ENCODE measurements at regions not wholly inside any gene's neighbourhood (a gene's known extent, or its start where the extent isn't known, plus 50 kb on each side); places are given as distances from the start of the nearest gene placed in this dataset.

DNA sequence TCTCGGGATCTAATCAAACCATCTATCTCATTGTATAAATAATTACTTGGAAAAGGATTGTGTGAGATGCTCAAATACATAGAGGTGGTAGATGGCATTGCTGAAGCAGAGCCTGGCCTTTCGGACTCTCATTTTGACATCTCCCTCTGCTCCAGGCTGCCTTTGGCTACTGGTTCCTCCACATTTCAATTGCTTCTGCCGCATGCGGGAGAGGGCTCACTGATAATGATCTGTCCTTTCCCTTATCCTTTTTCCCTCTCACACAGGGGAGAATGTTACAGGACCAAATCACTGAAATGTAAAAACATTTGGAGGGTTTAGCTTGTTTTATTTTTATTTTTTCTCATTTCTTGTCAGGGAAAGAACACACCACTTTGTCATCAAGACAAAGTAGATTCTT lies 380.6 kb upstream of the UBE2E3 start:
- Histone ChIP-seq H3K4me1 (ENCODE audit: control insufficient read depth in 1 of 2, insufficient read depth in 2 of 2, low read depth in 1 of 2, low read length in 1 of 2) (peaks cover 0 to 2% of the 10 kb centered on the region in 2 experiments; a peak in 2 of 4 replicates), H4K20me1 (ENCODE audit: insufficient read depth) (no peaks in the 10 kb centered on the region), H3K9ac (no peak overlapping the region), H3K27me3 (ENCODE audit: insufficient read depth) (no peaks in the 10 kb centered on the region), H3K27ac (ENCODE audit: low read depth in 2 of 2, low read length in 1 of 2) (no peak overlapping the region), H3K4me3 (ENCODE audit: low read depth in 2 of 2, low read length in 1 of 2) (no peak overlapping the region), H3K4me2 (no peak overlapping the region), H3K9me3 (no peaks in the 10 kb centered on the region), H2AFZ (ENCODE audit: low read depth) (no peak overlapping the region), H3K79me2 (ENCODE audit: insufficient read depth) (no peaks in the 10 kb centered on the region), H3K36me3 (replicated peaks in 1 of 2; ENCODE audit: control insufficient read depth in 1 of 2, insufficient read depth in 2 of 2, low read length in 1 of 2) (no peaks in the 10 kb centered on the region), H3K9me2 (no peaks in the 10 kb centered on the region), H3F3A (replicated peaks; ENCODE audit: insufficient read depth) (no peaks in the 10 kb centered on the region)
- peak; percentile 7 for DNase-seq
- TF ChIP-seq GATA2 (CRISPR knock-in tag; IDR thresholded peaks at IDR 0.05) (peak; percentile 73), POLR2AphosphoS5 (IDR thresholded peaks at IDR 0.05; ENCODE audit: low read depth, low read length) (no peak)
- CTCF ChIA-PET = interaction anchor here (1.4 to 1.7 kb wide), 2 partner anchors 10 to 474 kb away, joined by 3 read pairs; no protein-coding TSS in a partner anchor
- POLR2A ChIA-PET = no interaction called here
- 71% methylated on average over 4 of the region's 4 CpGs for WGBS (ENCODE audit: low lambda C conversion rate)

DNA sequence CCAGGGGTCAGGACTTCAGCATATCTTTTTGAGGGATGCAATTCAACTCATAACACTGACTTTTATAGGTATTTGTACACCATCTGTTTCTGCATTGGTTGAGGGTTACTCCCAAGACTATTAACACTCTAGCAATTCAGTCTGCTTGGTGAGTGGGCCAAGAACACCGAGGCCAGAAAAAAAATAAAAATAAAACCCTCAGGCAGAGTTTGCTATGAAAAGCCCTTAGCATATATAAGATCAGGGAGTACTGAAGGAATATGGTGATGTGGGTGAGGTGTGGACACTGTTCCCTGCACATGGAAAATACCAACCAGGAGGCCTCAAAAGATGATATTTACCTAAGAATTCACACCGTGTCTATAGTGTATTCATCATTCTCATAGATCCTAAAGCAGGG lies 383.2 kb upstream of the UBE2E3 start:
- Histone ChIP-seq H4K20me1 (ENCODE audit: insufficient read depth) (no peaks in the 10 kb centered on the region), H3K27ac (ENCODE audit: low read depth in 2 of 2, low read length in 1 of 2) (no peak overlapping the region), H3K4me2 (no peak overlapping the region), H3K4me3 (ENCODE audit: low read depth in 2 of 2, low read length in 1 of 2) (no peak overlapping the region), H2AFZ (ENCODE audit: low read depth) (no peak overlapping the region), H3K9ac (no peak overlapping the region), H3K9me2 (no peaks in the 10 kb centered on the region), H3K36me3 (replicated peaks in 1 of 2; ENCODE audit: control insufficient read depth in 1 of 2, insufficient read depth in 2 of 2, low read length in 1 of 2) (no peaks in the 10 kb centered on the region), H3K4me1 (ENCODE audit: control insufficient read depth in 1 of 2, insufficient read depth in 2 of 2, low read depth in 1 of 2, low read length in 1 of 2) (peaks cover 0 to 2% of the 10 kb centered on the region in 2 experiments; a peak in 2 of 4 replicates), H3F3A (replicated peaks; ENCODE audit: insufficient read depth) (no peaks in the 10 kb centered on the region), H3K9me3 (no peaks in the 10 kb centered on the region), H3K27me3 (ENCODE audit: insufficient read depth) (no peaks in the 10 kb centered on the region), H3K79me2 (ENCODE audit: insufficient read depth) (no peaks in the 10 kb centered on the region)
- no peak for DNase-seq
- POLR2A ChIA-PET = no interaction called here
- TF ChIP-seq NFIC (IDR thresholded peaks at IDR 0.05; ENCODE audit: borderline replicate concordance) = no peak
- TF ChIP-seq MXI1 (IDR thresholded peaks at IDR 0.05; ENCODE audit: low read depth, low read length) = no peak
- no peak for TF ChIP-seq YY1 (IDR thresholded peaks at IDR 0.05; ENCODE audit: low read depth)
- TF ChIP-seq, protein P1, sequence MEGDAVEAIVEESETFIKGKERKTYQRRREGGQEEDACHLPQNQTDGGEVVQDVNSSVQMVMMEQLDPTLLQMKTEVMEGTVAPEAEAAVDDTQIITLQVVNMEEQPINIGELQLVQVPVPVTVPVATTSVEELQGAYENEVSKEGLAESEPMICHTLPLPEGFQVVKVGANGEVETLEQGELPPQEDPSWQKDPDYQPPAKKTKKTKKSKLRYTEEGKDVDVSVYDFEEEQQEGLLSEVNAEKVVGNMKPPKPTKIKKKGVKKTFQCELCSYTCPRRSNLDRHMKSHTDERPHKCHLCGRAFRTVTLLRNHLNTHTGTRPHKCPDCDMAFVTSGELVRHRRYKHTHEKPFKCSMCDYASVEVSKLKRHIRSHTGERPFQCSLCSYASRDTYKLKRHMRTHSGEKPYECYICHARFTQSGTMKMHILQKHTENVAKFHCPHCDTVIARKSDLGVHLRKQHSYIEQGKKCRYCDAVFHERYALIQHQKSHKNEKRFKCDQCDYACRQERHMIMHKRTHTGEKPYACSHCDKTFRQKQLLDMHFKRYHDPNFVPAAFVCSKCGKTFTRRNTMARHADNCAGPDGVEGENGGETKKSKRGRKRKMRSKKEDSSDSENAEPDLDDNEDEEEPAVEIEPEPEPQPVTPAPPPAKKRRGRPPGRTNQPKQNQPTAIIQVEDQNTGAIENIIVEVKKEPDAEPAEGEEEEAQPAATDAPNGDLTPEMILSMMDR (IDR thresholded peaks at IDR 0.05) = no peak
- no peak for TF ChIP-seq SMC3 (IDR thresholded peaks at IDR 0.05; ENCODE audit: low read depth, low read length)
- no peak for TF ChIP-seq TAF1 (IDR thresholded peaks at IDR 0.05; ENCODE audit: borderline replicate concordance, low read depth, low read length)
- TF ChIP-seq JUND (IDR thresholded peaks at IDR 0.05) = no peak
- TF ChIP-seq, protein P2, sequence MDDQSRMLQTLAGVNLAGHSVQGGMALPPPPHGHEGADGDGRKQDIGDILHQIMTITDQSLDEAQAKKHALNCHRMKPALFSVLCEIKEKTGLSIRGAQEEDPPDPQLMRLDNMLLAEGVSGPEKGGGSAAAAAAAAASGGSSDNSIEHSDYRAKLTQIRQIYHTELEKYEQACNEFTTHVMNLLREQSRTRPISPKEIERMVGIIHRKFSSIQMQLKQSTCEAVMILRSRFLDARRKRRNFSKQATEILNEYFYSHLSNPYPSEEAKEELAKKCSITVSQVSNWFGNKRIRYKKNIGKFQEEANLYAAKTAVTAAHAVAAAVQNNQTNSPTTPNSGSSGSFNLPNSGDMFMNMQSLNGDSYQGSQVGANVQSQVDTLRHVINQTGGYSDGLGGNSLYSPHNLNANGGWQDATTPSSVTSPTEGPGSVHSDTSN (IDR thresholded peaks at IDR 0.05) = no peak
- 56% methylated on average over 2 of the region's 2 CpGs for WGBS (ENCODE audit: low lambda C conversion rate)
- CTCF ChIA-PET = no interaction called here

DNA sequence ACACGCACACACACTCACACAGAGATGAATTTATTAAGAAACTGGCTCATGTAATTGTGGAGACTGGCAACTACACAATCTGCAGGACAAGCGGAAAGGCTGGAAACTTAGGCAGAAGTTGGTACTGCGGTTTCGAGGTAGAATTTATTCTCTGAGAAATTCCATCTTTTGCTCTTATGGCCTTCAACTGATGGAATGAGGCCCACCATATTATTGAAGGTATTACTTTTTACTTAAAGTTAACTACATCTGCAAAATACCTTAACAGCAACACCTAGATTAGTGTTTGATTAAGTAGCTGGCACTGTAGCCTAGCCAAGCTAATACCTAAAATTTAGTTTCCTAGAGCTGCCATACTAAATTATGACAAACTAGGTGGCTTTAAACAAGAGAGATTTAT lies 384.0 kb upstream of the UBE2E3 start:
- no peaks in the 10 kb centered on the region for H3K9me3 ChIP-seq
- WGBS (ENCODE audit: low lambda C conversion rate) = 90% methylated on average over 4 of the region's 4 CpGs
- peaks cover 0 to 2% of the 10 kb centered on the region in 2 experiments; a peak in 2 of 4 replicates for H3K4me1 ChIP-seq (ENCODE audit: control insufficient read depth in 1 of 2, insufficient read depth in 2 of 2, low read depth in 1 of 2, low read length in 1 of 2)
- H4K20me1 ChIP-seq (ENCODE audit: insufficient read depth) = no peaks in the 10 kb centered on the region
- H3K27ac ChIP-seq (ENCODE audit: low read depth in 2 of 2, low read length in 1 of 2) = no peak overlapping the region
- no peak overlapping the region for H3K9ac ChIP-seq
- H3K4me3 ChIP-seq (ENCODE audit: low read depth in 2 of 2, low read length in 1 of 2) = no peak overlapping the region
- H2AFZ ChIP-seq (ENCODE audit: low read depth) = no peak overlapping the region; the same call in 1 of the 2 replicates
- no peaks in the 10 kb centered on the region for H3K27me3 ChIP-seq (ENCODE audit: insufficient read depth)
- H3K36me3 ChIP-seq (replicated peaks in 1 of 2; ENCODE audit: control insufficient read depth in 1 of 2, insufficient read depth in 2 of 2, low read length in 1 of 2) = no peaks in the 10 kb centered on the region
- ChIA-PET CTCF (no interaction called here), POLR2A (no interaction called here)
- H3K4me2 ChIP-seq = no peak overlapping the region
- no peak for DNase-seq
- H3F3A ChIP-seq (replicated peaks; ENCODE audit: insufficient read depth) = no peaks in the 10 kb centered on the region
- no peak for TF ChIP-seq JUND (IDR thresholded peaks at IDR 0.05)
- TF ChIP-seq, protein P3, sequence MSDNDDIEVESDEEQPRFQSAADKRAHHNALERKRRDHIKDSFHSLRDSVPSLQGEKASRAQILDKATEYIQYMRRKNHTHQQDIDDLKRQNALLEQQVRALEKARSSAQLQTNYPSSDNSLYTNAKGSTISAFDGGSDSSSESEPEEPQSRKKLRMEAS (IDR thresholded peaks at IDR 0.05; ENCODE audit: low read depth) = no peak
- TF ChIP-seq TAF1 (IDR thresholded peaks at IDR 0.05; ENCODE audit: borderline replicate concordance, low read depth, low read length) = no peak
- TF ChIP-seq, protein P1 (IDR thresholded peaks at IDR 0.05) = no peak
- TF ChIP-seq CHD2 (IDR thresholded peaks at IDR 0.05; ENCODE audit: low read length, partially characterized antibody) = no peak
- no peak for TF ChIP-seq YY1 (IDR thresholded peaks at IDR 0.05; ENCODE audit: low read depth)
- no peak for TF ChIP-seq SIN3A (IDR thresholded peaks at IDR 0.05; ENCODE audit: borderline replicate concordance, low read depth, low read length)
- TF ChIP-seq RCOR1 (IDR thresholded peaks at IDR 0.05; ENCODE audit: low read length) = no peak
- TF ChIP-seq, protein P4, sequence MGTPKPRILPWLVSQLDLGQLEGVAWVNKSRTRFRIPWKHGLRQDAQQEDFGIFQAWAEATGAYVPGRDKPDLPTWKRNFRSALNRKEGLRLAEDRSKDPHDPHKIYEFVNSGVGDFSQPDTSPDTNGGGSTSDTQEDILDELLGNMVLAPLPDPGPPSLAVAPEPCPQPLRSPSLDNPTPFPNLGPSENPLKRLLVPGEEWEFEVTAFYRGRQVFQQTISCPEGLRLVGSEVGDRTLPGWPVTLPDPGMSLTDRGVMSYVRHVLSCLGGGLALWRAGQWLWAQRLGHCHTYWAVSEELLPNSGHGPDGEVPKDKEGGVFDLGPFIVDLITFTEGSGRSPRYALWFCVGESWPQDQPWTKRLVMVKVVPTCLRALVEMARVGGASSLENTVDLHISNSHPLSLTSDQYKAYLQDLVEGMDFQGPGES (IDR thresholded peaks at IDR 0.05; ENCODE audit: low read depth, low read length) = no peak
- no peak for TF ChIP-seq ELF1 (IDR thresholded peaks at IDR 0.05)
- TF ChIP-seq GATA2 (CRISPR knock-in tag; IDR thresholded peaks at IDR 0.05) = no peak
- H3K79me2 ChIP-seq (ENCODE audit: insufficient read depth) = no peaks in the 10 kb centered on the region
- H3K9me2 ChIP-seq = no peaks in the 10 kb centered on the region

All from SK-N-SH (cell line).